K562 (cell line): ENCODE measurements at regions not wholly inside any gene's neighbourhood (a gene's known extent, or its start where the extent isn't known, plus 50 kb on each side); places are given as distances from the start of the nearest gene placed in this dataset.

Experiments used
- ADNP ChIP-seq: fragments of 200-800 bp; sonication (Bioruptor generic); IDR thresholded peaks from 2 replicates; pipeline ENCODE4 v1.6.1; 2016; ENCODE audit warnings: missing genetic modification characterization, missing compliant biosample characterization
- ATF2 ChIP-seq: sonication (generic); formaldehyde crosslinking; IDR thresholded peaks from 2 replicates; pipeline ENCODE4 v1.8.1; 2022; ENCODE audit warnings: missing genetic modification reagents
- CTCF ChIP-seq, 3 experiments: IDR thresholded peaks in 2 of 3; conservative IDR thresholded peaks in 1 of 3; 2 replicates each; pipeline ENCODE4 v1.5.1; 2011 to 2012; ENCODE audit warnings: low read length in 3 of 3, mild to moderate bottlenecking in 3 of 3, control low read depth in 2 of 3, improper control_type of control experiment in 1 of 3, inconsistent platforms in 1 of 3, low read depth in 1 of 3, mixed read lengths in 1 of 3, moderate library complexity in 1 of 3; ENCODE audit not compliant: insufficient read depth in 2 of 3
- ETV5 ChIP-seq: sonication (generic); formaldehyde crosslinking; IDR thresholded peaks from 2 replicates; pipeline ENCODE4 v1.4.0; 2020; ENCODE audit warnings: low read depth, mild to moderate bottlenecking, missing genetic modification reagents
- HDAC6 ChIP-seq: IDR thresholded peaks from 2 replicates; pipeline ENCODE4 v1.6.1; 2012; ENCODE audit warnings: low read depth, mild to moderate bottlenecking, control low read depth, inconsistent platforms, low read length, moderate library complexity
- JUN ChIP-seq, 2 experiments: sonication (generic) in 1 of 2; formaldehyde crosslinking in 1 of 2; IDR thresholded peaks; 2 replicates each; pipeline versions ENCODE4 v1.6.1 to v1.8.0; 2012 to 2022; ENCODE audit warnings: borderline replicate concordance in 2 of 2, mild to moderate bottlenecking in 2 of 2, improper control_type of control experiment in 1 of 2, low read depth in 1 of 2, low read length in 1 of 2, missing genetic modification reagents in 1 of 2
- POLR2A ChIP-seq: fragments of 450-650 bp; conservative IDR thresholded peaks from 2 replicates; pipeline ENCODE4 v1.6.1; 2016
- PTRF ChIP-seq: fragments of 450-650 bp; IDR thresholded peaks from 2 replicates; pipeline ENCODE4 v1.6.1; 2016; ENCODE audit warnings: mild to moderate bottlenecking, missing genetic modification characterization, missing compliant biosample characterization
- RAD21 ChIP-seq, 2 experiments: fragments of 250-450 bp in 1 of 2; fragments of 450-650 bp in 1 of 2; sonication (Bioruptor Pico) in 1 of 2; formaldehyde crosslinking in 1 of 2; IDR thresholded peaks in 1 of 2; conservative IDR thresholded peaks in 1 of 2; 2 replicates each; pipeline versions ENCODE4 v1.4.0 to v1.8.0; 2020 to 2022; ENCODE audit warnings: mild to moderate bottlenecking in 2 of 2, moderate library complexity in 1 of 2
- SLC30A9 ChIP-seq: fragments of 250-450 bp; sonication (Bioruptor Pico); IDR thresholded peaks from 2 replicates; pipeline ENCODE4 v1.8.0; 2022; ENCODE audit warnings: mild to moderate bottlenecking, moderate library complexity
- ZNF280A ChIP-seq: fragments of 450-650 bp; IDR thresholded peaks from 2 replicates; pipeline ENCODE4 v1.6.1; 2018; ENCODE audit warnings: mild to moderate bottlenecking, low read depth; ENCODE audit not compliant: partially characterized antibody
- ZNF740 ChIP-seq, 3 experiments: fragments of 200-800 bp in 1 of 3; sonication (Bioruptor generic) in 1 of 3; sonication (generic) in 1 of 3; formaldehyde crosslinking in 1 of 3; IDR thresholded peaks; 2 replicates each; pipeline versions ENCODE4 v1.6.1 to v1.8.0; 2016 to 2022; ENCODE audit warnings: mild to moderate bottlenecking in 2 of 3, missing compliant biosample characterization in 2 of 3, missing genetic modification characterization in 2 of 3, missing genetic modification reagents in 1 of 3

- TF ChIP-seq HDAC6 (no peak), CTCF (IDR thresholded peaks at IDR 0.05 in 2 of 3, conservative IDR thresholded peaks at IDR 0.05 in 1 of 3; ENCODE audit: insufficient read depth in 2 of 3, low read depth in 1 of 3, low read length in 3 of 3) (no peak), ATF2 (no peak), PTRF (tag) (no peak), JUN (IDR thresholded peaks at IDR 0.05; ENCODE audit: borderline replicate concordance, low read depth, low read length) (no peak), JUN (CRISPR knock-in tag; IDR thresholded peaks at IDR 0.05; ENCODE audit: borderline replicate concordance) (no peak), ZNF740 (CRISPR knock-in tag; IDR thresholded peaks at IDR 0.05) (no peak), ZNF740 (tag; IDR thresholded peaks at IDR 0.05) (no peak), ADNP (tag) (no peak), SLC30A9 (no peak), ZNF280A (no peak), RAD21 (CRISPR knock-in tag; conservative IDR thresholded peaks at IDR 0.05 in 1 of 2, IDR thresholded peaks at IDR 0.05 in 1 of 2) (no peak), POLR2A (no peak), ETV5 (no peak)
These were observed 86.7 kb upstream of the THBS2 start for GRCh38 chr6:169340395-169340794.
